ENCODE measurements at regions not wholly inside any gene's neighbourhood (a gene's known extent, or its start where the extent isn't known, plus 50 kb on each side); places are given as distances from the start of the nearest gene placed in this dataset.

GRCh38 chr2:118430510-118431164, 342.4 kb downstream of the INSIG2 start:
- TF ChIP-seq CTCF (IDR thresholded peaks at IDR 0.05; ENCODE audit: low read depth, low read length, poor library complexity, severe bottlenecking), result no peak
- no peak for TF ChIP-seq EZH2phosphoT487 (IDR thresholded peaks at IDR 0.05; ENCODE audit: borderline replicate concordance, low read length)

Data from DOHH2 (cell line).